HG02884 (cell line): ENCODE measurements at regions not wholly inside any gene's neighbourhood (a gene's known extent, or its start where the extent isn't known, plus 50 kb on each side); places are given as distances from the start of the nearest gene placed in this dataset.

Experiments used
- ATAC-seq: cut with Tn5 transposase; IDR thresholded peaks from one replicate; pipeline ENCODE4 v1.9.1; 2021; ENCODE audit warnings: mild to moderate bottlenecking, moderate library complexity; ENCODE audit not compliant: unreplicated experiment

- ATAC-seq, result no peak
Measured at GRCh38 chr18:78724214-78724914, 255.3 kb upstream of the SALL3 start.

- no peak for ATAC-seq
Measured at GRCh38 chr18:78725426-78725825, 254.2 kb upstream of the SALL3 start.

- no peak for ATAC-seq
Measured at GRCh38 chr18:78726326-78727056, 253.1 kb upstream of the SALL3 start.

GRCh38 chr18:78727057-78727739 is 252.4 kb upstream of the SALL3 start:
- no peak for ATAC-seq

GRCh38 chr18:78727877-78728783 is 251.5 kb upstream of the SALL3 start:
- ATAC-seq, result no peak

GRCh38 chr18:78728784-78729467 is 250.7 kb upstream of the SALL3 start:
- no peak for ATAC-seq

GRCh38 chr18:78730546-78730945 is 249.1 kb upstream of the SALL3 start:
- ATAC-seq, result no peak

GRCh38 chr18:78731016-78731397 is 248.6 kb upstream of the SALL3 start:
- ATAC-seq, result no peak

GRCh38 chr18:78731398-78732032 is 248.1 kb upstream of the SALL3 start:
- no peak for ATAC-seq

- ATAC-seq, result no peak
Measured at GRCh38 chr18:78732273-78733210, 247.1 kb upstream of the SALL3 start.

- no peak for ATAC-seq
Measured at GRCh38 chr18:78733762-78734613, 245.6 kb upstream of the SALL3 start.

GRCh38 chr18:78734614-78734945 is 245.0 kb upstream of the SALL3 start:
- ATAC-seq, result no peak

GRCh38 chr18:78735131-78736014 is 244.2 kb upstream of the SALL3 start:
- no peak for ATAC-seq

- ATAC-seq, result no peak
Measured at GRCh38 chr18:78736015-78736690, 243.5 kb upstream of the SALL3 start.

GRCh38 chr18:78737006-78737915 is 242.4 kb upstream of the SALL3 start:
- no peak for ATAC-seq
